Osteoblast (primary cell): ENCODE measurements at regions not wholly inside any gene's neighbourhood (a gene's known extent, or its start where the extent isn't known, plus 50 kb on each side); places are given as distances from the start of the nearest gene placed in this dataset.

Source experiments
- DNase-seq: peaks from one replicate; pipeline ENCODE4 v3.0.0; 2011; ENCODE audit warnings: low spot score, mixed read lengths; ENCODE audit not compliant: insufficient read length; ENCODE audit errors: missing footprints
- H2AFZ ChIP-seq: 2 replicates; pipeline ENCODE4 v1.6.0; 2011; ENCODE audit warnings: mild to moderate bottlenecking, low read length
- H3K27ac ChIP-seq: 2 replicates; pipeline ENCODE4 v1.5.1; 2011; ENCODE audit warnings: mild to moderate bottlenecking, low read depth, low read length, moderate library complexity
- H3K27me3 ChIP-seq: 2 replicates; pipeline ENCODE4 v1.6.0; 2012; ENCODE audit warnings: mild to moderate bottlenecking, control low read depth, inconsistent platforms, low read length, moderate library complexity; ENCODE audit not compliant: insufficient read depth
- H3K36me3 ChIP-seq: 2 replicates; pipeline ENCODE4 v1.5.1; 2011; ENCODE audit warnings: mild to moderate bottlenecking, low read length, control low read depth, moderate library complexity; ENCODE audit not compliant: insufficient read depth
- H3K4me1 ChIP-seq: 2 replicates; pipeline ENCODE4 v1.5.1; 2011; ENCODE audit warnings: mild to moderate bottlenecking, low read length, control low read depth, moderate library complexity; ENCODE audit not compliant: insufficient read depth
- H3K4me2 ChIP-seq: 2 replicates; pipeline ENCODE4 v1.6.0; 2011; ENCODE audit warnings: mild to moderate bottlenecking, low read length; ENCODE audit not compliant: insufficient read depth
- H3K4me3 ChIP-seq: fragments of 200-600 bp; sonication (generic); 3 replicates; pipeline ENCODE4 v1.5.1; 2012; ENCODE audit warnings: mild to moderate bottlenecking, low read length, inconsistent platforms; ENCODE audit not compliant: insufficient read depth
- H3K79me2 ChIP-seq: 2 replicates; pipeline ENCODE4 v1.6.0; 2012; ENCODE audit warnings: mild to moderate bottlenecking, low read length, control low read depth, inconsistent platforms; ENCODE audit not compliant: insufficient read depth
- H3K9me3 ChIP-seq: 2 replicates; pipeline ENCODE4 v1.5.1; 2011; ENCODE audit warnings: low read depth, low read length, control low read depth
- H4K20me1 ChIP-seq: 2 replicates; pipeline ENCODE4 v1.6.0; 2012; ENCODE audit warnings: mild to moderate bottlenecking, low read length, control low read depth; ENCODE audit not compliant: insufficient read depth
- CTCF ChIP-seq: IDR thresholded peaks from 2 replicates; pipeline ENCODE4 v1.5.1; 2011; ENCODE audit warnings: mild to moderate bottlenecking, low read depth, low read length, moderate library complexity; ENCODE audit errors: extremely low read depth

- no peak overlapping the region for H3K4me3 ChIP-seq
- no peaks in the 10 kb centered on the region for H3K4me1 ChIP-seq
- DNase-seq, result no peak
Measured at GRCh38 chr2:83961512-83961911, 497.6 kb downstream of the SUCLG1 start.

GRCh38 chr2:83960371-83960770 lies 498.7 kb downstream of the SUCLG1 start:
- Histone ChIP-seq H3K27me3 (no peaks in the 10 kb centered on the region), H4K20me1 (no peaks in the 10 kb centered on the region), H3K79me2 (no peaks in the 10 kb centered on the region), H3K9me3 (no peaks in the 10 kb centered on the region), H3K27ac (no peak overlapping the region), H3K4me2 (no peak overlapping the region), H3K4me3 (no peak overlapping the region), H3K4me1 (no peaks in the 10 kb centered on the region), H3K36me3 (no peaks in the 10 kb centered on the region), H2AFZ (no peak overlapping the region)
- no peak for DNase-seq
- no peak for TF ChIP-seq CTCF

More at GRCh38 chr2:83961512-83961911, 497.6 kb downstream of the SUCLG1 start:
- no peak overlapping the region for H3K4me2 ChIP-seq
- no peaks in the 10 kb centered on the region for H3K9me3 ChIP-seq
- no peak overlapping the region for H3K27ac ChIP-seq
- no peak for TF ChIP-seq CTCF
- H3K36me3 ChIP-seq, result no peaks in the 10 kb centered on the region
- no peaks in the 10 kb centered on the region for H3K79me2 ChIP-seq
- no peak overlapping the region for H2AFZ ChIP-seq
- H4K20me1 ChIP-seq, result no peaks in the 10 kb centered on the region
- H3K27me3 ChIP-seq, result no peaks in the 10 kb centered on the region

- no peak overlapping the region for H3K4me3 ChIP-seq
- no peaks in the 10 kb centered on the region for H3K36me3 ChIP-seq
- H3K27ac ChIP-seq, result no peak overlapping the region
- TF ChIP-seq CTCF, result no peak
- H3K4me1 ChIP-seq, result no peaks in the 10 kb centered on the region
- no peaks in the 10 kb centered on the region for H3K79me2 ChIP-seq
- no peaks in the 10 kb centered on the region for H3K9me3 ChIP-seq
- no peak for DNase-seq
- H2AFZ ChIP-seq, result no peak overlapping the region
- no peak overlapping the region for H3K4me2 ChIP-seq
- no peaks in the 10 kb centered on the region for H3K27me3 ChIP-seq
- no peaks in the 10 kb centered on the region for H4K20me1 ChIP-seq
Measured at GRCh38 chr2:83959266-83959665, 499.8 kb downstream of the SUCLG1 start.

GRCh38 chr2:83956991-83957390 lies 502.1 kb downstream of the SUCLG1 start:
- no peak overlapping the region for H2AFZ ChIP-seq
- H3K9me3 ChIP-seq, result no peaks in the 10 kb centered on the region
- H4K20me1 ChIP-seq, result no peaks in the 10 kb centered on the region
- H3K27me3 ChIP-seq, result no peaks in the 10 kb centered on the region
- DNase-seq, result no peak
- H3K79me2 ChIP-seq, result no peaks in the 10 kb centered on the region
- H3K4me3 ChIP-seq, result no peak overlapping the region
- H3K36me3 ChIP-seq, result no peaks in the 10 kb centered on the region
- H3K27ac ChIP-seq, result no peak overlapping the region
- H3K4me1 ChIP-seq, result no peaks in the 10 kb centered on the region
- no peak for TF ChIP-seq CTCF
- no peak overlapping the region for H3K4me2 ChIP-seq
